WTC11 (cell line): ENCODE measurements at regions not wholly inside any gene's neighbourhood (a gene's known extent, or its start where the extent isn't known, plus 50 kb on each side); places are given as distances from the start of the nearest gene placed in this dataset.

Experiments used
- CTCF ChIP-seq: fragments of 200-600 bp; IDR thresholded peaks from 2 replicates; pipeline ENCODE4 v1.8.0; 2022; ENCODE audit warnings: antibody characterized with exemption
- ETV6 ChIP-seq: sonication (generic); formaldehyde crosslinking; IDR thresholded peaks from 2 replicates; pipeline ENCODE4 v1.8.1; 2022; ENCODE audit warnings: mild to moderate bottlenecking, missing genetic modification reagents
- NR2C2 ChIP-seq: sonication (generic); formaldehyde crosslinking; IDR thresholded peaks from 2 replicates; pipeline ENCODE4 v1.8.0; 2022; ENCODE audit warnings: mild to moderate bottlenecking, missing genetic modification reagents
- SP1 ChIP-seq: sonication (generic); formaldehyde crosslinking; conservative IDR thresholded peaks from 2 replicates; pipeline ENCODE4 v1.8.1; 2022; ENCODE audit warnings: missing genetic modification reagents

GRCh38 chr13:46948338-46948737 is 51.5 kb upstream of the HTR2A start:
- TF ChIP-seq CTCF (no peak), NR2C2 (CRISPR knock-in tag) (no peak), SP1 (CRISPR knock-in tag) (no peak), ETV6 (CRISPR knock-in tag) (no peak)
